ENCODE measurements at regions not wholly inside any gene's neighbourhood (a gene's known extent, or its start where the extent isn't known, plus 50 kb on each side); places are given as distances from the start of the nearest gene placed in this dataset.

DNA sequence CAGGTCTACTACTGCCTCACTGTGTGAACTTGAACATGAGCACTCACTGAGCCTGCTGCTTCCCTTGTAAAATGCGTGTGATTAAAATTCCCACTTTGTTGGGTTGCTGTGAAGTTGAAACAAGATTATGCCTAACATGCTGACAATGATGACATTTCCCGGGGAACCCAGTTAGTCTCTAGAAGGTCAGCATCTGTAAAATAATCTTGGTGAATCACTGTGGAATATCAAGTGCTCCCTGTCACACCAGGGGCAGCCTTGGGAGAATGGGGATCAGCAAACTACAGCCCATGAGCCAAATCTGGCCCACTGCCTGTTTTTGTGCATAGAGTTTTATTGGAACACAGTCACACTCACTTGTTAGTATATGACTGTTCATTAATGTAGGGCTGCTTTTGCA is 335.2 kb downstream of the MIAT start:
- Histone ChIP-seq H4K8ac (ENCODE audit: extremely low read depth, insufficient read depth, low read length) (no peak overlapping the region), H4K5ac (ENCODE audit: insufficient read length, low read depth, low read length) (no peak overlapping the region), H2BK120ac (replicated peaks; ENCODE audit: low read depth, low read length) (no peak overlapping the region), H2AFZ (ENCODE audit: low read length) (0 out of 2 replicates have a peak overlapping the region, but pooled peaks have one; percentile 34), H3K23ac (ENCODE audit: insufficient read length) (no peak overlapping the region), H3K27ac (ENCODE audit: low read depth, low read length) (no peak overlapping the region), H3K27me3 (replicated peaks in 1 of 4; ENCODE audit: control insufficient read depth in 3 of 4, extremely low read depth in 1 of 4, insufficient read depth in 3 of 4, low read length in 3 of 4) (no peaks in the 10 kb centered on the region), H3K79me1 (ENCODE audit: low read depth, low read length) (no peaks in the 10 kb centered on the region), H3K9me3 (ENCODE audit: insufficient read depth in 2 of 2, low read depth in 1 of 2, low read length in 1 of 2) (no peaks in the 10 kb centered on the region), H2BK5ac (ENCODE audit: low read depth, low read length) (no peak overlapping the region), H3K4me1 (replicated peaks in 1 of 4; ENCODE audit: control insufficient read depth in 3 of 4, insufficient read depth in 4 of 4, low read length in 3 of 4) (no peaks in the 10 kb centered on the region), H2AK5ac (ENCODE audit: low read depth, low read length) (no peak overlapping the region; the same call in 1 of the 2 replicates), H2BK20ac (ENCODE audit: low read length) (no peak overlapping the region), H3K56ac (replicated peaks; ENCODE audit: insufficient read length, low read depth, low read length) (no peak overlapping the region), H4K91ac (replicated peaks; ENCODE audit: insufficient read length, low read length) (no peak overlapping the region), H3K23me2 (ENCODE audit: low read depth, low read length) (peaks cover 5% of the 10 kb centered on the region; the same call in 1 of the 2 replicates), H3K4me2 (ENCODE audit: insufficient read depth in 1 of 2, low read depth in 2 of 2, low read length in 2 of 2) (no peak overlapping the region), H2BK12ac (ENCODE audit: low read depth, low read length) (no peak overlapping the region), H3K79me2 (ENCODE audit: control insufficient read depth in 1 of 2, insufficient read depth in 2 of 2, low read length in 2 of 2) (no peaks in the 10 kb centered on the region), H3K36me3 (ENCODE audit: control insufficient read depth in 2 of 4, insufficient read depth in 4 of 4, low read length in 3 of 4) (no peaks in the 10 kb centered on the region), H2BK15ac (ENCODE audit: low read length) (no peak overlapping the region), H3K18ac (ENCODE audit: extremely low read depth, low read length) (no peak overlapping the region), H3K14ac (ENCODE audit: insufficient read length) (no peak overlapping the region), H3K9ac (replicated peaks in 1 of 4; ENCODE audit: extremely low read depth in 1 of 4, low read depth in 3 of 4, low read length in 3 of 4) (no peak overlapping the region), H3K4me3 (ENCODE audit: extremely low read depth in 1 of 4, insufficient read depth in 2 of 4, low read depth in 3 of 4, low read length in 4 of 4) (no peak overlapping the region), H3K4ac (replicated peaks; ENCODE audit: insufficient read length, low read depth, low read length) (no peak overlapping the region), H4K20me1 (replicated peaks in 1 of 2; ENCODE audit: control insufficient read depth in 1 of 2, insufficient read depth in 2 of 2, low read length in 2 of 2) (no peaks in the 10 kb centered on the region)
- TF ChIP-seq RFX5 (IDR thresholded peaks at IDR 0.05; ENCODE audit: borderline replicate concordance, low read depth, low read length): no peak
- FAIRE-seq: peak; percentile 13
- POLR2A ChIA-PET (ENCODE audit: partially characterized antibody): interaction anchor here (1.1 kb wide), 1 partner anchor 12 kb away, joined by 4 read pairs; no protein-coding TSS in a partner anchor
- no peak for DNase-seq (ENCODE audit: low read depth in 1 of 2, low spot score in 2 of 2)
- 87% methylated on average over 2 of the region's 2 CpGs; no CpG with 5 or more reads in 1 of the 2 experiments for WGBS, 2 experiments (ENCODE audit: extremely low coverage in 1 of 2, insufficient coverage in 1 of 2, insufficient read length in 1 of 2, insufficient replicate concordance in 2 of 2, low coverage in 1 of 2, low lambda C conversion rate in 2 of 2, missing lambda C conversion rate in 1 of 2)
- CTCF ChIA-PET (ENCODE audit: partially characterized antibody): no interaction called here

Measured in H1 (cell line).